SU-DHL-6 (cell line): ENCODE measurements at regions not wholly inside any gene's neighbourhood (a gene's known extent, or its start where the extent isn't known, plus 50 kb on each side); places are given as distances from the start of the nearest gene placed in this dataset.

Experiments
- H2AFZ ChIP-seq: fragments of 200-600 bp; sonication (generic); 2 replicates; pipeline ENCODE4 v1.6.1; 2014; ENCODE audit warnings: low read depth, mild to moderate bottlenecking, moderate library complexity, mixed read lengths, antibody characterized with exemption, low read length; ENCODE audit not compliant: severe bottlenecking
- H3F3A ChIP-seq: fragments of 200-600 bp; shearing (Covaris generic); 2 replicates; pipeline ENCODE4 v1.6.0; 2016; ENCODE audit warnings: antibody characterized with exemption, mild to moderate bottlenecking; ENCODE audit not compliant: insufficient read depth
- H3K27ac ChIP-seq: fragments of 200-600 bp; sonication (generic); 2 replicates; pipeline ENCODE4 v1.5.1; 2016; ENCODE audit warnings: low read depth, mild to moderate bottlenecking, low read length, moderate library complexity, mixed read lengths
- H3K27me3 ChIP-seq: fragments of 200-600 bp; sonication (generic), shearing (Covaris generic); 2 replicates; pipeline ENCODE4 v1.6.0; 2014; ENCODE audit warnings: mild to moderate bottlenecking, low read length
- H3K36me3 ChIP-seq: fragments of 200-600 bp; sonication (generic); 2 replicates; pipeline ENCODE4 v1.6.1; 2014; ENCODE audit warnings: mild to moderate bottlenecking, low read length, mixed read lengths
- H3K4me2 ChIP-seq: fragments of 300-600, 200-600 bp; shearing (Covaris generic), sonication (generic); 2 replicates; pipeline ENCODE4 v1.6.0; 2014; ENCODE audit warnings: low read length, low read depth, mild to moderate bottlenecking; ENCODE audit not compliant: poor library complexity, severe bottlenecking
- H3K4me3 ChIP-seq: fragments of 200-600 bp; sonication (generic); 2 replicates; pipeline ENCODE4 v1.5.1; 2014; ENCODE audit warnings: antibody characterized with exemption, low read length, mild to moderate bottlenecking, mixed read lengths; ENCODE audit not compliant: insufficient read depth, poor library complexity, severe bottlenecking
- H3K79me2 ChIP-seq: fragments of 200-600 bp; sonication (generic); 2 replicates; pipeline ENCODE4 v1.6.1; 2014; ENCODE audit warnings: mild to moderate bottlenecking, low read length, moderate library complexity; ENCODE audit not compliant: insufficient read depth
- H3K9ac ChIP-seq: fragments of 200-600 bp; sonication (generic); 2 replicates; pipeline ENCODE4 v1.7.0; 2014; ENCODE audit warnings: mild to moderate bottlenecking, low read length
- H3K9me2 ChIP-seq: fragments of 200-600 bp; sonication (generic); replicated peaks from 2 replicates; pipeline ENCODE4 v1.6.1; 2014; ENCODE audit warnings: low read length; ENCODE audit not compliant: insufficient read depth
- H3K9me3 ChIP-seq: fragments of 200-600 bp; sonication (generic); 2 replicates; pipeline ENCODE4 v1.6.1; 2014; ENCODE audit warnings: low read length, mixed read lengths; ENCODE audit not compliant: insufficient read depth
- H4K20me1 ChIP-seq: fragments of 200-600 bp; sonication (generic); 2 replicates; pipeline ENCODE4 v1.6.1; 2014; ENCODE audit warnings: low read depth, mild to moderate bottlenecking, antibody characterized with exemption, low read length, moderate library complexity, mixed read lengths
- EZH2phosphoT487 ChIP-seq: fragments of 200-600 bp; sonication (generic), shearing (Covaris generic); conservative IDR thresholded peaks from 2 replicates; pipeline ENCODE4 v1.6.1; 2018; ENCODE audit warnings: mild to moderate bottlenecking, antibody characterized with exemption, low read length, moderate library complexity, mixed read lengths
- TF ChIP-seq, protein P1 (sequence below): fragments of 200-600 bp; sonication (generic); IDR thresholded peaks from one replicate; pipeline ENCODE4 v1.5.1; 2017; ENCODE audit warnings: antibody characterized with exemption, mild to moderate bottlenecking, low read length, moderate library complexity; ENCODE audit not compliant: insufficient read depth, poor library complexity, severe bottlenecking

DNA sequence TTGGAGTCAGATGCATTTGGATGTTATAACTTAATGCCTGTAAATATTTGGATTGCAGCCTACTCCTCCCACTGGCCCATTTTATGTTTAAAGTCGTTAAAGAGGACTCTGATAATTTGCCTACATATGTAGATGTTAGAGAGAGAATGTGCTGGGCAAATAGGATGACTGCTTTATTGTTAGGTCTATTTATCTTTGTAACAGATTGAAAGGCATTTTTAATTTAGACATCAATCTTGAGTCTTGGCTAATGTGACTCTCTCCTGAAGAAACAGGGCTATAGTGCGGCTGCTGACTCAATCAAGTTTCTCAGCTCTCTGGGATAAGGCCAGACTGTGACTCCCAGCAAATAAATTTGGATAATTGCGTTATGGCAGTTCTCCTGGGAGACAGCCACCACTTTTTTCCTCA is 1101.4 kb downstream of the CBLN2 start:
- Histone ChIP-seq H3K79me2 (no peaks in the 10 kb centered on the region), H3K9me2 (no peaks in the 10 kb centered on the region), H4K20me1 (no peaks in the 10 kb centered on the region), H3K27ac (no peak overlapping the region), H3K4me3 (no peak overlapping the region), H3K36me3 (0 out of 2 replicates have a peak, but pooled peaks cover 5% of the 10 kb centered on the region), H3K27me3 (no peaks in the 10 kb centered on the region), H3K9ac (no peak overlapping the region), H3K4me2 (no peak overlapping the region), H2AFZ (no peak overlapping the region), H3K9me3 (no peaks in the 10 kb centered on the region), H3F3A (no peaks in the 10 kb centered on the region)
- TF ChIP-seq, protein P1, sequence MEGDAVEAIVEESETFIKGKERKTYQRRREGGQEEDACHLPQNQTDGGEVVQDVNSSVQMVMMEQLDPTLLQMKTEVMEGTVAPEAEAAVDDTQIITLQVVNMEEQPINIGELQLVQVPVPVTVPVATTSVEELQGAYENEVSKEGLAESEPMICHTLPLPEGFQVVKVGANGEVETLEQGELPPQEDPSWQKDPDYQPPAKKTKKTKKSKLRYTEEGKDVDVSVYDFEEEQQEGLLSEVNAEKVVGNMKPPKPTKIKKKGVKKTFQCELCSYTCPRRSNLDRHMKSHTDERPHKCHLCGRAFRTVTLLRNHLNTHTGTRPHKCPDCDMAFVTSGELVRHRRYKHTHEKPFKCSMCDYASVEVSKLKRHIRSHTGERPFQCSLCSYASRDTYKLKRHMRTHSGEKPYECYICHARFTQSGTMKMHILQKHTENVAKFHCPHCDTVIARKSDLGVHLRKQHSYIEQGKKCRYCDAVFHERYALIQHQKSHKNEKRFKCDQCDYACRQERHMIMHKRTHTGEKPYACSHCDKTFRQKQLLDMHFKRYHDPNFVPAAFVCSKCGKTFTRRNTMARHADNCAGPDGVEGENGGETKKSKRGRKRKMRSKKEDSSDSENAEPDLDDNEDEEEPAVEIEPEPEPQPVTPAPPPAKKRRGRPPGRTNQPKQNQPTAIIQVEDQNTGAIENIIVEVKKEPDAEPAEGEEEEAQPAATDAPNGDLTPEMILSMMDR: no peak
- no peak for TF ChIP-seq EZH2phosphoT487

DNA sequence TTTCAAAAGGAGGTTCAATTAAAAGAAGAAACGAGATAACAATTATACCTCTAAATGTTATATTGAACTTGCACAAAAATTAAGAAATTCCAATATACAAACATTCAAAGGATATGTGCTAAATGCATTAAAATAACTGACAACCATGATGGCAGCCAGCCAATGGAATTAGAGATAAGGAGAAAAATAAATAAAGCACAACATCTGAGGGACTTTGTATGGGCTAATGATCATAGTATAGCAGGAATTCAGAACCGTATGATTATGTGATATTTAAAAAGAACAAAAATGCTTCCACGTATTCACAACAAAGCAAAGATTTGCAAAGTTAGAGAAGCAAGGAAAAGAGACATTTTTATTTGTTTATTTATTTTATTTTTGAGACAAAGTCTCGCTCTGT is 1103.0 kb downstream of the CBLN2 start:
- no peaks in the 10 kb centered on the region for H3K9me3 ChIP-seq
- no peaks in the 10 kb centered on the region for H3K27me3 ChIP-seq
- H3K4me3 ChIP-seq: no peak overlapping the region
- no peak overlapping the region for H3K27ac ChIP-seq
- H4K20me1 ChIP-seq: no peaks in the 10 kb centered on the region
- no peak overlapping the region for H3K9ac ChIP-seq
- H3F3A ChIP-seq: no peaks in the 10 kb centered on the region
- no peaks in the 10 kb centered on the region for H3K79me2 ChIP-seq
- no peak overlapping the region for H2AFZ ChIP-seq
- no peak for TF ChIP-seq EZH2phosphoT487
- TF ChIP-seq, protein P1: no peak
- 0 out of 2 replicates have a peak, but pooled peaks cover 5% of the 10 kb centered on the region for H3K36me3 ChIP-seq
- no peaks in the 10 kb centered on the region for H3K9me2 ChIP-seq
- no peak overlapping the region for H3K4me2 ChIP-seq

DNA sequence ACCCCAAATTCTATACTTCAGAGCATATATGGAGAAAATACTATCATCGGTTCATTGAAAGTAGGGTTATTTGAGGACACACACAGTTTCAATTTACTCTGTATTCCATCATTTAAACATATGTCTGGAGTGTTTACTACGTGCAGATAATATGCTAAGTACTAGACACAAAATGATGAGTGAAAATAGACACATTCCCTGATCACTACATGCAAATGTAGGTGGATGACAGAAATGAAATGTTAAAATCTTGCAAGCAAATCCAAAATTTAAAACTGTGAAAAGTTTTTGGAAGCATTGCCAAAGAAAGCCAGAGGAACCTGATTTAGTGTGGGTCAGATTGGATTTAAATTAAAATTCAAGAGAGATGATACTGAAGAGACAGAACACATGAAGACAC is 1106.6 kb downstream of the CBLN2 start:
- Histone ChIP-seq H3K9me3 (no peaks in the 10 kb centered on the region), H3F3A (no peaks in the 10 kb centered on the region), H3K9ac (no peak overlapping the region), H3K79me2 (no peaks in the 10 kb centered on the region), H3K4me3 (no peak overlapping the region), H3K36me3 (no peaks in the 10 kb centered on the region), H3K27ac (no peak overlapping the region), H3K27me3 (no peaks in the 10 kb centered on the region), H4K20me1 (no peaks in the 10 kb centered on the region), H3K4me2 (no peak overlapping the region), H3K9me2 (no peaks in the 10 kb centered on the region), H2AFZ (no peak overlapping the region)
- TF ChIP-seq, protein P1: no peak
- no peak for TF ChIP-seq EZH2phosphoT487
